Peyer's patch (tissue), 4 donors: ENCODE measurements at regions not wholly inside any gene's neighbourhood (a gene's known extent, or its start where the extent isn't known, plus 50 kb on each side); places are given as distances from the start of the nearest gene placed in this dataset.

Source experiments
- CTCF ChIP-seq, 6 experiments: fragments of 450-650 bp in 4 of 6; fragments of 200-600 bp in 2 of 6; sonication (generic) in 1 of 6; IDR thresholded peaks; one replicate each; pipeline ENCODE4 v1.5.1; 2017 to 2019; ENCODE audit warnings: antibody characterized with exemption in 6 of 6, mild to moderate bottlenecking in 3 of 6, moderate library complexity in 1 of 6
- POLR2A ChIP-seq, 2 donors: fragments of 450-650 bp; IDR thresholded peaks; one replicate each; pipeline ENCODE4 v1.5.1; 2017; ENCODE audit warnings: antibody characterized with exemption in 2 of 2, mild to moderate bottlenecking in 2 of 2, moderate library complexity in 2 of 2

DNA sequence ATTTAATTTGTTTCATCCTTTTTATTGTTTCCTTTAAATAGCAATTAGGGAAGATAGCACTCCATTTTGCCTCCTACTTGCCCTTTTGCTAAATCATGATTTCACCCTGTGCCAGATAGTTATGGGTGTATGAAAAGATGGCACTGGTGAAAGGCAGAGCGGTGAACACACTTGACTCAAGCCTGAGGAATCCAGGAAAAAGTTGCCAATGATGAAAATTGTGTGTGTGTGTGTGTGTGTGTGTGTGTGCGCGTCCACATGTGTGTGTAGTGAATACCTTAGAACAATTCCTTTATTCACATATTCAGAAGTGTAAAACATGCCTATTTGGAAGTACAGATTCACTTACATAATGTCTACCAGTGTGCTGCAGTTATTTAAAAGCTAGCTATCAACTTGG, 123.8 kb downstream of the PTCSC3 start:
- no peak for TF ChIP-seq CTCF (IDR thresholded peaks at IDR 0.05)
- TF ChIP-seq POLR2A (IDR thresholded peaks at IDR 0.05) = no peak
